Stimulated activated memory B cell treated with anti-CD40 and anti-IgM and Interleukin-4, amounts not matched to agents 10 μg/mL and 1 μg/mL and 100 μg/mL, for 72 hours (primary cell): ENCODE measurements at regions not wholly inside any gene's neighbourhood (a gene's known extent, or its start where the extent isn't known, plus 50 kb on each side); places are given as distances from the start of the nearest gene placed in this dataset.
"Not testable (repeated sequence)": the region's sequence is repeated elsewhere in the genome, so short reads cannot be mapped to it uniquely, and the experiment has no call there.

Experiments
- ATAC-seq: fragments of 150-1000 bp; cut with Tn5 transposase; 2 replicates; pipeline ENCODE4 v1.10.0; 2021
- H3K27ac Mint-ChIP-seq: one replicate; pipeline ENCODE4 v1.8.0; 2022; ENCODE audit warnings: mild to moderate bottlenecking, mixed read lengths
- H3K27me3 Mint-ChIP-seq: one replicate; pipeline ENCODE4 v1.8.0; 2022; ENCODE audit warnings: mixed read lengths
- H3K36me3 Mint-ChIP-seq: one replicate; pipeline ENCODE4 v1.8.0; 2022; ENCODE audit warnings: mixed read lengths
- H3K4me1 Mint-ChIP-seq: one replicate; pipeline ENCODE4 v1.8.0; 2022; ENCODE audit warnings: mixed read lengths
- H3K4me3 Mint-ChIP-seq: one replicate; pipeline ENCODE4 v1.8.0; 2022; ENCODE audit warnings: mild to moderate bottlenecking, moderate library complexity, mixed read lengths
- H3K9me3 Mint-ChIP-seq: one replicate; pipeline ENCODE4 v1.8.0; 2022; ENCODE audit warnings: mixed read lengths

GRCh38 chr18:1544016-1544415 lies 639.3 kb downstream of the ADCYAP1 start:
- no peak for ATAC-seq
- Mint-ChIP-seq H3K36me3 (no peaks in the 10 kb centered on the region), H3K27me3 (no peaks in the 10 kb centered on the region), H3K9me3 (peaks cover under 1% of the 10 kb centered on the region), H3K27ac (no peak overlapping the region), H3K4me1 (no peaks in the 10 kb centered on the region), H3K4me3 (no peak overlapping the region)

DNA sequence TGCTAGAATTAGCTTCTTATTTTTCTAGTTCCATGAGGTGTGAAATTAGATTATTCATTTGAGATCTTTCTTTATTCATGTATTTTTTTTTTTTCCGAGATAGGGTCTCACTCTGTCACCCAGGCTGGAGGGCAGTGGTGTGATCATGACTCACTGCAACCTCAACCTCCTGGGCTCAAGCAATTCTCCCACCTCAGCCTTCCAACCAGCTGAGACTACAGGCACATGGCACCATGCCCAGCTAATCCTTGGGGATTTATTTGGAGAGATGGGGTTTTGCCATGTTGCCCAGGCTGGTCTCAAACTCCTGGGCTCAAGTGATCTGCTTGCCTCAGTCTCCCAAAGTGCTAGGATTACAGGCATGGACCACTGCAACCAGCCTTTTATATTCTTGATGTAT lies 653.0 kb downstream of the ADCYAP1 start:
- H3K4me1 Mint-ChIP-seq, H3K27ac Mint-ChIP-seq, H3K36me3 Mint-ChIP-seq, H3K27me3 Mint-ChIP-seq, H3K4me3 Mint-ChIP-seq, ATAC-seq, H3K9me3 Mint-ChIP-seq: not testable (repeated sequence)

- Mint-ChIP-seq H3K36me3 (no peaks in the 10 kb centered on the region), H3K4me3 (no peak overlapping the region), H3K4me1 (no peaks in the 10 kb centered on the region), H3K27me3 (no peaks in the 10 kb centered on the region), H3K9me3 (peaks cover 5% of the 10 kb centered on the region), H3K27ac (no peak overlapping the region)
- ATAC-seq = no peak
Measured at GRCh38 chr18:1559563-1559962, 654.9 kb downstream of the ADCYAP1 start.

DNA sequence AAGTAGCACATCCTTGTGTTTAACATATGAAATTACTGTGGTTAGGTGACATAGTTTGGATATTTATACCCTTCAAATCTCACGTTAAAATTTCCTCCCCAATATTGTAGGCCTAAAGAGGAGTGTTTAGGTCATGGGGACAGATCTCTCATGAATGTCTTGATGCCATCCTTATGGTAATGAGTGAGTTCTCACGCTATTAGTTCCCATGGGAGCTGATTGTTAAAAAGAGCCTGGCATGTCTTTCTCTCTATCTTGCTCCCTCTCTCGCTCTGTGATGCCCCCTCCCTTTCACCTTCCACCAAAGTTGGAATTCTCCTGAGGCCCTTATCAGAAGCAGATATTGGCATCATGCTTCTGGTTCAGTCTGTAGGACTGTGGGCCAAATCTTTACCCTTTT lies 660.1 kb downstream of the ADCYAP1 start:
- no peak overlapping the region for H3K27ac Mint-ChIP-seq
- no peaks in the 10 kb centered on the region for H3K36me3 Mint-ChIP-seq
- H3K9me3 Mint-ChIP-seq = no peaks in the 10 kb centered on the region
- no peaks in the 10 kb centered on the region for H3K4me1 Mint-ChIP-seq
- no peaks in the 10 kb centered on the region for H3K27me3 Mint-ChIP-seq
- H3K4me3 Mint-ChIP-seq = no peak overlapping the region
- no peak for ATAC-seq

- Mint-ChIP-seq H3K27ac (no peak overlapping the region), H3K9me3 (no peaks in the 10 kb centered on the region), H3K4me1 (no peaks in the 10 kb centered on the region), H3K4me3 (no peak overlapping the region), H3K27me3 (no peaks in the 10 kb centered on the region), H3K36me3 (no peaks in the 10 kb centered on the region)
- no peak for ATAC-seq
Measured at GRCh38 chr18:1571206-1571605, 666.5 kb downstream of the ADCYAP1 start.

DNA sequence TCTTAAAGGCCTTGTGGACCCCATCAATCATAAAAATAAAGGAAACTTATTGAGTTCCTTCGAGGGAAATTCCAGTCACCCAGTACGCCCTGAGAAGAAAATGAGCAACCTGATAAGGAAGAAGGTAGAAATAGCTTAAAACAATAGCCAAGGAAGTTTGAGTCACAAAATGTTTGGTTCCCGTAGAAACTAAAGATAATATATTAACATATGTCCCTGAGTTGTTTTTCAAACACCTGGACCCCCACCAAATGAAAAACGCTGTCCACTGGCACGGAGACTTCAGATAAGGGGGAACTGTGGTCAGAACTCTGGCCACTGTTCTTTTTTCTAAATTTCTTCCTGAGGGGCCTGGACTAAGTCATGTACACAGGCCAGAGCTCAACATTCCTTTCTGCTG lies 669.1 kb downstream of the ADCYAP1 start:
- no peaks in the 10 kb centered on the region for H3K27me3 Mint-ChIP-seq
- H3K4me1 Mint-ChIP-seq = peaks cover 5% of the 10 kb centered on the region
- no peak overlapping the region for H3K4me3 Mint-ChIP-seq
- no peaks in the 10 kb centered on the region for H3K9me3 Mint-ChIP-seq
- H3K36me3 Mint-ChIP-seq = no peaks in the 10 kb centered on the region
- ATAC-seq = no peak
- H3K27ac Mint-ChIP-seq = no peak overlapping the region

DNA sequence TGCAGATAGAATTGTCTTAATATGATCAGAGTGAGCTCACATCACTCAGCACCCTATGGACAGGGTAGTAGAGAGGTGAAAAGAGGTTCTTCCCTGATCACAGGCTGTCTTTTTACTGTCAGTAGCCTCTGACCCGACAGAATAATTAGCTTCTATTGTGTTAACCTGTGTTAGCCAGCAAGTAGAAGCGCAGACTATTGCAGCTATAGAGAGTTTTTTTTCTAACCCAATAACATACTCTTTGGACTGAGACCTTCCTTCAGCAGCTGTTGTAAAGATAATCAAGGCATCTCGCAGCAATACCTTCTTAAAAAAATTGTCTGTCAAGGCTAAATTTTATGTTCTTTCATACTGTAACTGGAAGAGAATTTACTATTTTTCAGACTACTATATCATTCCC lies 670.4 kb downstream of the ADCYAP1 start:
- peaks cover 14% of the 10 kb centered on the region for H3K4me1 Mint-ChIP-seq
- H3K27me3 Mint-ChIP-seq = no peaks in the 10 kb centered on the region
- no peak for ATAC-seq
- H3K4me3 Mint-ChIP-seq = no peak overlapping the region
- H3K36me3 Mint-ChIP-seq = no peaks in the 10 kb centered on the region
- no peak overlapping the region for H3K27ac Mint-ChIP-seq
- no peaks in the 10 kb centered on the region for H3K9me3 Mint-ChIP-seq

DNA sequence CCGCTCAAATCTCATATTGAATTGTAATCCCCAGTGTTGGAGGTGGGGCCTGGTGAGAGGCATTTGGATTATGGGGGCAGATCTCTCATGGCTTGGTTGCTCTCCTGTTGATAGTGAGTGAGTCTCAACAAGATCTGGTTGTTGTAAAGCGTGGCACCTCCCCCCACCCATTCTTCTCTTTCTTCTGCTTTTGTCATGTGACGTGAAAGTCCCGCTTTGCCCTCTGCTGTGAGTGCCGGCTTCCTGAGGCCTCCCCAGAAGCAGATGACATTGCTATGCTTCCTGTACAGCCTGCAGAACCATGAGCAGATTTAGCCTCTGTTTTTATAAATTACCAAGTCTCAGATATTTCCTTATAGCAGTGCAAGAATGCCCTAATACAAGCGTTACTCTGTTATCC lies 673.8 kb downstream of the ADCYAP1 start:
- ATAC-seq = peak; percentile 42
- Mint-ChIP-seq H3K27me3 (peaks cover 6% of the 10 kb centered on the region), H3K36me3 (no peaks in the 10 kb centered on the region), H3K4me3 (no peak overlapping the region), H3K4me1 (peaks cover 14% of the 10 kb centered on the region), H3K9me3 (no peaks in the 10 kb centered on the region), H3K27ac (no peak overlapping the region)

DNA sequence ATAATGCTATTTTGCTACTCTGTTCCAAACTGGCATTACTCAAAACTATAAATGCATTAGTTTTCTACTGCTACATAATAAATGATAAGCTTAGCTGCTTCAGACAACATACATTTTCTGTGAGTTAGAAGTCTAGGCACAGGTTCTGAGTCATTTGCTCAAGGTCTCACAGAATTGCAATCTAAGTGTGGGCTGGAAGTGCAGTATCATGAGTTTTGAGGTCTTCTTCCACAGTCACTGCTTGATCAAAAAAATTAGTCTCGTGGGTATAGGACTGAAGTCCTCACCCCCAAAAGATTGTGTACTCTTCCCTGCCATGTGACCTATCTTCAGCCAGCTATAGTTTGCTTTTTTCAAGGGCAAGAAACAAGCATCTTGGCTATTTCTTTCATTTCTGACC lies 676.9 kb downstream of the ADCYAP1 start:
- ATAC-seq = no peak
- Mint-ChIP-seq H3K4me1 (peaks cover 14% of the 10 kb centered on the region), H3K27me3 (peaks cover 32% of the 10 kb centered on the region), H3K9me3 (no peaks in the 10 kb centered on the region), H3K36me3 (no peaks in the 10 kb centered on the region), H3K4me3 (no peak overlapping the region), H3K27ac (no peak overlapping the region)

DNA sequence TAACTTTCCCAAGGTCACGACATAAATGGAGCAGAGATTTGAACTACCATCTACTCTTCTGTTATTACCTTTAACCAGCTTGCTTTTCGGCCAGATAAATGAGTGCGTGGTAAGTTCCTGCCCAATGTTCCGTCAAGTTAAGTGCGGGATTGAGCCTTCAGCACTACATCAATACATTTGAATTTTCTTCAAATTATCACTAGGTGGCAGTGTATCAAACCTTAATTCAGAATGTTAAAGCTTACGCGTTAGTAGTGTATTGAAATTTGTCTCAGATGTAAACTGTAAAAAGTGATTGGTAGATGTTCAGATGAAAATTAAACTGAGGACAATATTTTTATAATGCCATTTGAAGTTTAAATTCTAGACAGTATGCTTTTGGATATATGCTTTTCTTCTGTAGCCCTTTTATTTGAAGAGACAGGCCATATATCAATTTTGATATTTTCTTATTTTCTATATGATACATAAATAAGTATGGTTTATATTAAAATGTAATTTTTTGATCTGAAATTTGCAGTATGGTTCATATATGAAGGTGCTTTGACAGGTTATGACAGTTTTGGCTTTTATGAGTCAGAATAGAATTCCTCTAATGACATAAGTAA lies 681.3 kb downstream of the ADCYAP1 start:
- Mint-ChIP-seq H3K4me3 (no peak overlapping the region), H3K27me3 (peaks cover 32% of the 10 kb centered on the region), H3K36me3 (no peaks in the 10 kb centered on the region), H3K4me1 (no peaks in the 10 kb centered on the region), H3K9me3 (no peaks in the 10 kb centered on the region), H3K27ac (no peak overlapping the region)
- peak; percentile 51 for ATAC-seq

- H3K27ac Mint-ChIP-seq = no peak overlapping the region
- H3K9me3 Mint-ChIP-seq = no peaks in the 10 kb centered on the region
- H3K4me3 Mint-ChIP-seq = no peak overlapping the region
- H3K36me3 Mint-ChIP-seq = no peaks in the 10 kb centered on the region
- no peak for ATAC-seq
- H3K27me3 Mint-ChIP-seq = no peaks in the 10 kb centered on the region
- H3K4me1 Mint-ChIP-seq = no peaks in the 10 kb centered on the region
Measured at GRCh38 chr18:1593091-1593490, 688.4 kb downstream of the ADCYAP1 start.

DNA sequence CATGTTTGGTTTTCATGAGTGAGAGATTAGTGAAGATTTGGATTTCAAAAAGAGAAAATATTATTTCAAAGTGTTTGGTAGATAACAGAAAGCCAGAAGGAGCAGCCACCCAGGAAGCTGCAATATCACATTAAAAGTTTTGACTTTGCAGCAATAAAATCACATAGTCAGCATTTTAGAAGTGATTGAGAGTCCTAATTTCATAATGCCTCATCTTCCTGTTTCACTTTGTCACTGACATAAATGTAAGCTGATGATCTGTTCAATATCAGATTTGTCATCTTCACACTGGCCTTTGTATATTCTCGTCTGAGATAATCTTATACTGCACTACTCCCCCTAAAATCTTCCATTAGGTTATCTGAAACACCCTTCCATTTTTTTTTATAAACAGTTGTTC lies 690.5 kb downstream of the ADCYAP1 start:
- Mint-ChIP-seq H3K4me1 (no peaks in the 10 kb centered on the region), H3K27ac (no peak overlapping the region), H3K36me3 (no peaks in the 10 kb centered on the region), H3K27me3 (no peaks in the 10 kb centered on the region), H3K9me3 (no peaks in the 10 kb centered on the region), H3K4me3 (no peak overlapping the region)
- ATAC-seq = no peak

DNA sequence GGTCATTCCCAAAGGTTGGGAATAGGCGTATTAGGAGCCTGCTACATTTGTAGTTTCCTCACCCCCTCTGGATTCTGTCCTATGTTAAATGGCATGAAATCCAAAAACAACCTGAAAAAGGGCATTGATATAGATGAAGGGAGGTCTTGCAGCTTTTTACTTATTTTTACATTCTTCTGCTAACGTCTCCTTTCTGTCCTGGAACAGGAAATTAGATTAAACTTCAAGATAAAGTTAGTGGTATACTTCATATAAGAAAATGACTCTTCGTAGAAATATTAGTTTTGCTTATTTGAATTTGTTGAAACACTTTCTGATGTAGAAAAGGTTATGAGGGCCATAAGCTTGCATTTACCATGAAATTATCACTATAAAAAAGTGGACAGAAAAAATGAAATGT lies 694.5 kb downstream of the ADCYAP1 start:
- no peak for ATAC-seq

DNA sequence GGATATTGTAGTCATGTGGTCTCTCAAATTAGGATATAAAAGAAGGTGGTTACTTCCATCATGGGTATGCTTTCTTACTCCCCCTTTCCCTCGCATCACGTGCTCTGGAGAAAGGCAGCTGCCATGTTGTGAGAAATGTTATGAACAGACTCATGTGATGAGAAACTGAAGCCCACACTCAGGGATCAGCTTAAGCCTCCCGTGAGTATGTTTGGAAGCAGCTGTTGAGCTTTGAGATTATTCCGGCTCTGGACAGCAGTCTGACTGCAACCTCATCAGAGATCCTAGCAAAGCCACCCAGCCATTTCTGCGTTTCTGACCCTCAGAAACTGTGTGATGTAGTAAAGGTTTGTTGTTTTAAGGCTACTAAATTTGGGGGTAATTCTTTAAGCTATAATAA lies 700.1 kb downstream of the ADCYAP1 start:
- Mint-ChIP-seq H3K9me3 (no peaks in the 10 kb centered on the region), H3K4me1 (no peaks in the 10 kb centered on the region), H3K4me3 (no peak overlapping the region), H3K27ac (no peak overlapping the region), H3K36me3 (no peaks in the 10 kb centered on the region), H3K27me3 (no peaks in the 10 kb centered on the region)
- no peak for ATAC-seq

More for the DNA sequence above, 694.5 kb downstream of the ADCYAP1 start:
- Mint-ChIP-seq H3K27me3 (no peaks in the 10 kb centered on the region), H3K9me3 (no peaks in the 10 kb centered on the region), H3K36me3 (no peaks in the 10 kb centered on the region), H3K27ac (no peak overlapping the region), H3K4me1 (no peaks in the 10 kb centered on the region), H3K4me3 (no peak overlapping the region)

GRCh38 chr18:1618364-1618763 lies 713.7 kb downstream of the ADCYAP1 start:
- no peaks in the 10 kb centered on the region for H3K9me3 Mint-ChIP-seq

DNA sequence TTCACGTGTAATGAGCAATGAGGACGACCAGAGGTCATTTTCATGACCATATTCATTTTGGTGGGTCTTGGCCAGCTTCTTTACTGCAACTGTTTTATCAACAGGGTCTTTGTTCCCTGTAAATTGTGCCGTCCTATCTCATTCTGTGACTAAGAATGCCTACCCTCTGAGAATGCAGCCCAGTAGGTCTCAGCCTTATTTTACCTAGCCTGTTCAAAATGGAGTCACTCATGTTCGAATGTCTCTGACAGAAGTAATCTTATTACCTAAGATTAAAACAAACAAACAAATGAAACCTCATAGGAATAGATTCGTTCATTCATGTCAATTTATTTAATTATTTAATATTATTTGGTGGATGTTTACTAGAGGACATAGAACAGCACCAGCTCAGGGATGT lies 714.8 kb downstream of the ADCYAP1 start:
- H3K9me3 Mint-ChIP-seq = no peaks in the 10 kb centered on the region
- no peaks in the 10 kb centered on the region for H3K27me3 Mint-ChIP-seq
- no peak overlapping the region for H3K4me3 Mint-ChIP-seq
- H3K4me1 Mint-ChIP-seq = no peaks in the 10 kb centered on the region
- no peak overlapping the region for H3K27ac Mint-ChIP-seq
- no peaks in the 10 kb centered on the region for H3K36me3 Mint-ChIP-seq
- ATAC-seq = no peak

More at GRCh38 chr18:1618364-1618763, 713.7 kb downstream of the ADCYAP1 start:
- H3K4me3 Mint-ChIP-seq = no peak overlapping the region
- ATAC-seq = no peak
- no peaks in the 10 kb centered on the region for H3K4me1 Mint-ChIP-seq
- no peak overlapping the region for H3K27ac Mint-ChIP-seq
- no peaks in the 10 kb centered on the region for H3K27me3 Mint-ChIP-seq
- H3K36me3 Mint-ChIP-seq = no peaks in the 10 kb centered on the region

DNA sequence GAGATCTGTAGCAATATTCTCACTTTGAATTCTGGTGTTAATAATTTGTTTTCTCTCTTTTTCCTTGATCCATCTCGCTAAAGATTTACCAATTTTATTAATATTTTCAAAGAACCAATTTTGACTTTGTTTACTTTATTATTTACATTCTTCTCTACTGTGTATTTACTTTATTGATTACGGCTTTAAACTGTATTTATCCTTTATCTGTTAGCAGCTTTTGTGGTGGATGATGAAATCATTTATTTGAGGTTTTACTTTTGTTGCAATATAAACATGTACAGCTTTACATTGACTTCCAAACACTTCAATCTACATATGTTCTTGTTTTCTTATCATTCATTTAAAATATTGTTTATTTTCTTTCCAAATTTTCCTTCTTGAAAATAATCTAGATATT lies 719.9 kb downstream of the ADCYAP1 start:
- H3K4me3 Mint-ChIP-seq = no peak overlapping the region
- ATAC-seq = no peak
- H3K27me3 Mint-ChIP-seq = no peaks in the 10 kb centered on the region
- no peaks in the 10 kb centered on the region for H3K9me3 Mint-ChIP-seq
- H3K36me3 Mint-ChIP-seq = no peaks in the 10 kb centered on the region
- no peak overlapping the region for H3K27ac Mint-ChIP-seq
- H3K4me1 Mint-ChIP-seq = no peaks in the 10 kb centered on the region
